DMS153 treated with DMSO at 0.1 percent for 48 hours (cell line): ENCODE measurements at regions not wholly inside any gene's neighbourhood (a gene's known extent, or its start where the extent isn't known, plus 50 kb on each side); places are given as distances from the start of the nearest gene placed in this dataset.
"Not testable (repeated sequence)": the region's sequence is repeated elsewhere in the genome, so short reads cannot be mapped to it uniquely, and the experiment has no call there.

ENCODE experiments used
- DNase-seq: peaks from one replicate; lab custom pipeline; 2025; ENCODE audit not compliant: unreplicated experiment; lab: John Stamatoyannopoulos, UW

GRCh38 chr3:82423268-82424030 is 662.0 kb upstream of the GBE1 start:
- no peak for DNase-seq

- DNase-seq, result no peak
Observed at GRCh38 chr3:82416830-82417229, 655.4 kb upstream of the GBE1 start.

- DNase-seq, result no peak
Observed at GRCh38 chr3:82416349-82416748, 654.9 kb upstream of the GBE1 start.

GRCh38 chr3:82413171-82413570 is 651.7 kb upstream of the GBE1 start:
- DNase-seq, result no peak

- no peak for DNase-seq
Observed at GRCh38 chr3:82410366-82410765, 648.9 kb upstream of the GBE1 start.

GRCh38 chr3:82409842-82410241 is 648.4 kb upstream of the GBE1 start:
- DNase-seq, result no peak

- no peak for DNase-seq
Observed at GRCh38 chr3:82392203-82392775, 630.8 kb upstream of the GBE1 start.

GRCh38 chr3:82390868-82391267 is 629.4 kb upstream of the GBE1 start:
- DNase-seq, result no peak

- DNase-seq, result no peak
Observed at GRCh38 chr3:82386647-82387046, 625.2 kb upstream of the GBE1 start.

- DNase-seq, result no peak
Observed at GRCh38 chr3:82384181-82384580, 622.7 kb upstream of the GBE1 start.

GRCh38 chr3:82382831-82383230 is 621.4 kb upstream of the GBE1 start:
- no peak for DNase-seq

GRCh38 chr3:82378392-82378791 is 616.9 kb upstream of the GBE1 start:
- DNase-seq, result no peak

GRCh38 chr3:82376883-82377282 is 615.4 kb upstream of the GBE1 start:
- no peak for DNase-seq

GRCh38 chr3:82373833-82374232 is 612.4 kb upstream of the GBE1 start:
- not testable (repeated sequence) for DNase-seq

GRCh38 chr3:82364827-82365226 is 603.4 kb upstream of the GBE1 start:
- DNase-seq, result no peak

GRCh38 chr3:82363131-82363530 is 601.7 kb upstream of the GBE1 start:
- no peak for DNase-seq

- DNase-seq, result no peak
Observed at GRCh38 chr3:82355228-82355627, 593.8 kb upstream of the GBE1 start.

GRCh38 chr3:82354228-82354627 is 592.8 kb upstream of the GBE1 start:
- no peak for DNase-seq

- DNase-seq, result no peak
Observed at GRCh38 chr3:82353306-82354171, 592.1 kb upstream of the GBE1 start.

GRCh38 chr3:82347585-82347984 is 586.1 kb upstream of the GBE1 start:
- no peak for DNase-seq

- DNase-seq, result no peak
Observed at GRCh38 chr3:82342521-82342920, 581.1 kb upstream of the GBE1 start.

- no peak for DNase-seq
Observed at GRCh38 chr3:82329300-82329699, 567.9 kb upstream of the GBE1 start.
